SK-MEL-5 (cell line): ENCODE measurements at regions not wholly inside any gene's neighbourhood (a gene's known extent, or its start where the extent isn't known, plus 50 kb on each side); places are given as distances from the start of the nearest gene placed in this dataset.
"Not testable (repeated sequence)": the region's sequence is repeated elsewhere in the genome, so short reads cannot be mapped to it uniquely, and the experiment has no call there.

Experiments used
- DNase-seq: peaks from one replicate; pipeline ENCODE4 v3.0.0-alpha.2; 2016; ENCODE audit warnings: low read depth, low spot score
- in situ Hi-C: cut with HindIII; loops from 2 replicates; pipeline ENCODE4 v1.10.0; 2016; ENCODE audit warnings: low sequenced_read_pairs, high pct_unique_total_duplicates, low pct_unique_long_range_greater_than_20kb

DNA sequence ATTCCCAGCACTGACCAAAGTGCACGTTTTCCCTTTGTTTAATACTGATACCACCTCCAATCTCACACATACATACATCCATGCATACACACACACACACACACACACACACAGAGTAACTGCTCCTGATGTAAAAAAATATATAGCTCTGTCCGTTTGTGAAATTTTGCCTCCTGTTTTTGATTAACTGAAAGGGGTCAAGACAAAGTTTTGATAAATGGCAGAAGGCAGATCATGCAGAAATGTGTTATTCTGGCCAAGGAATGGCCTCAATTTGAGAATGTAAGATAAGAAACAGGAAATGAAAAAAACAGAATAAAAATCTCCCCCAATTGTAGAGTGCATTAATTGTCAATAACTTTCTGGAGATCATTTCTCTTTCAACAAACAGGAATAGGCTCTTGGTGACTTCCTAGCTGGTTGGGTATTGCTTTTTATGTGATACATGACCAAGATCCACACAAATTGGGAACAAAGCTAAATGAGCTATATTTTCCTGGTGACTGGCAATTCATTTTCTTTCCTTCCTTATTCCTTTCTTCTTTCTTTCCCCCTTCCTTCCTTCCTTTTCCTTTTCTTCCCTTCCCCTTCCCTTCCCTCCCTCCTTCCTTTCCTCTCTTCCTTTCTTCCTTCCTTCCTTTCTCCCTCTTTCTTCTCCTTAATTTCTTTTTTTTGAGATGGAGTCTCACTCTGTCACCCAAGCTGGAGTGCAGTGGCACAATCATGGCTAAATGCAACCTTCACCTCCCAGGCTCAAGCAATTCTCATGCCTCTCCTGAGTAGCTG is 88.9 kb upstream of the PMAIP1 start:
- no peak for DNase-seq
- in situ Hi-C loops, result no loop called here

- in situ Hi-C loops, result no loop called here
- DNase-seq, result no peak
These were observed 89.6 kb upstream of the PMAIP1 start for GRCh38 chr18:59810183-59810582.

GRCh38 chr18:59802031-59802430 is 97.8 kb upstream of the PMAIP1 start:
- no peak for DNase-seq
- in situ Hi-C loops, result no loop called here

- in situ Hi-C loops, result no loop called here
- no peak for DNase-seq
These were observed 98.2 kb upstream of the PMAIP1 start for GRCh38 chr18:59801576-59801975.

DNA sequence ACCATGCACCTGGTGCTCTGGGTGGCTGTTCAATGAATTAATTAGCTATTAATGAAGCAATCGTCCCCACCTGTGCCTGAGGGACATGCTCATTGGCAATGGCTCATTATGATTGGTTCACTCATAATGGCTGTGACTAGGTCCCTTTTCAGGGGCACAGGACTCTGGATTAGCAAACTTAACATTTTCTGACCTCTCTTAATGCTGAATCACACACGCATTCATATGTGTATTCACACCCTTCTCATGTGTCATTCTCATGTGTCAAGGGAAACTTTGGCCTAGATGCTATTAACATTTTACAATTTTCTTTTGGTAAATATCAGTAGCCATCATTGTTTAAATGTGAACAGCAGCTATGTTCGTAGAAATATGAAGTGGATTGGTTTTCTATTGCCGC is 98.9 kb upstream of the PMAIP1 start:
- no peak for DNase-seq
- in situ Hi-C loops, result no loop called here

GRCh38 chr18:59799383-59800015 is 100.3 kb upstream of the PMAIP1 start:
- in situ Hi-C loops, result no loop called here
- DNase-seq, result no peak

DNA sequence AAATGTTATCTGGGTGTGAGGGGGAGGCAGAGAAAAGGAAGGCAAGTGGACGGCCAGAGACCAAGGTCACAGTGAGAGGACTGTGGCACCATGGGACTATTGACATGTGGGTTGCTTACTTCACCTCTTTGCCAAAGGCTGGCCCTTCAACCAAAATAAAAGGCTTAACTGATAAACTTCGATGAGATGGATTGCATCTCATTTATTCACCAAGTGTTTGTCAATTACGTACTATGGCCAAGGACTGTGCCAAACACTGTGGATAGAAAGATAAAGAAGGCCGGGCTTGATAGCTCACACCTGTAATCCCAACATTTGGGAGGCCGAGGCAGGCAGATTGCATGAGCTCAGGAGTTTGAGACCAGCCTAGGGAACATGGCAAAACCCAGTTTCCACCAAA is 98.7 kb upstream of the CCBE1 start:
- DNase-seq, result no peak
- in situ Hi-C loops, result no loop called here

DNA sequence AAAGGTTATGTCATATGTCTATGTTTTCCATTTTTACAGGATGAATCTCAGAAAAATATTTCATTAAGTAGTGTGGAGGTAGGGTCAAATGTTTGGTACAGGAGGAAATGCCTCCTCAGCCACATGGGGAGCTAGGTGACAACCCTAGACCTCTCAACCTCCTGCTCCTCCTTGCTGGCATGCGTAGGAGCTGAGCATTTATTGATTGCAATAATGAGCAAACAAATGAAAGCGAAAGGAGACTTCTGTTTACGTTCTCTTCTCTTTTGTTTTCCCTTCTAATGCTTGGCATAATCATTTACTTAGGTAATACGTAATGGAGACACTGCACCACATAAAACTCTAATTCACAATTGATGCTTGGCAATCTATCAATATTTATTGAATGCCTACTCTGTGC is 95.1 kb upstream of the CCBE1 start:
- in situ Hi-C loops, result no loop called here
- DNase-seq, result no peak

- in situ Hi-C loops, DNase-seq: not testable (repeated sequence)
These were observed 93.2 kb upstream of the CCBE1 start for GRCh38 chr18:59790346-59790936.

GRCh38 chr18:59788791-59789106 is 91.5 kb upstream of the CCBE1 start:
- in situ Hi-C loops, result no loop called here
- DNase-seq, result no peak

DNA sequence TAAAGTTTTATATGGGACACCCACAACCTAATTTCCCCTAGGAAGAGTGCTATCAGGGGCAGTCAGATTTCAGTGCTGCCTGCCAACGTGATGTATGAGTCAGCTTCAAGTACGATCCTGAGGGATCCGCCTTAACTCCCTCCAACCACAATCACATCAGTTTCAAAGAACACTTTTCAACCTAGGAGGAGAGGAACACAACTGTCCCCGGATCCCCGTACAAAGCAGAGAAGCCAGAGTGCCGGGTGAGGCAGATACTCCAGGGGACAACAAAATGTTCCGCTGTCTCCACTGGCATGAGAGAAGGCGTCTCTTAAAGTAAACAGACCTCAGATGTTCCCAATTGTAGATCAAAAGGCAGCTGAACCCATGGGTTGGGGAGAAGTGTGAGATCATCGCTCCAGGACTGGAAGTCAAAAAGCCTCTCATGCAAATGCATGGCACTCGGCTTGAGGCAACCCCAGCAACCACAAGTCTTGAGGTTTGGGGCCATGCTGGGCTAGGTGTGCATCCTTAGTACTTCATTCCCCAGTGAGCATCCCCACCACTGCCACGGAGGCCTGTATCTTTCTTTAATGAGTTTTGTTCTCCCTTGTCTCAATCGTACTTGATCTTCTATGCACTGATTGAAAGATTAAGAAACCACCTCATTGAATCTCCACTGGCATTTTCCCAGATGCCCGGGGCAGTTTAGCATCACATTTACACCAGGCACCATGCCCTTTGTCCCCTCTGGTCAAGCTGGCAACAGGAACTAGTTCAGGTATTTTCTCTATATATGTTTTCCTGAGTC is 91.0 kb upstream of the CCBE1 start:
- in situ Hi-C loops, result no loop called here
- DNase-seq, result peak; percentile 17

GRCh38 chr18:59784694-59785093 is 87.5 kb upstream of the CCBE1 start:
- in situ Hi-C loops, result no loop called here
- DNase-seq, result peak; percentile 4

DNA sequence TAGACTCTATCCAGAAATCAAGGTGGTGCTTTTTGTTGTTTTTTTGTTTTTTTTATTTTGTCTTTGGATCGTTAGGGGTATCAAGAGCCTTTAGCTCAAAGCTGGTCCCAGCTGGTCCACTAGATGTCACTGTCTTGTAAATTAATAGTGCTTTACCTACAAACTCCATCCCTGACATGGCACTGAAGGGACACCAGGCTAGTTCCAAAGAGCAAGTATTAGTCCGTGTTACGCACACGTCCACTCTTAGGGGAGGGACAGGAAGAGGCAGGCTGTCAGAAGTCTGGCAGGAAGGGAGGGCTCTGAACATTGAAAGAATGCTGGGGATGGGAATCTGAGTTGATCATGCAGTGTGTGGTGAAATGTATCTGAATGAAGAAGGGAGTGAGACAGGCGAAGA is 85.9 kb upstream of the CCBE1 start:
- DNase-seq, result peak; percentile 77
- in situ Hi-C loops, result no loop called here

DNA sequence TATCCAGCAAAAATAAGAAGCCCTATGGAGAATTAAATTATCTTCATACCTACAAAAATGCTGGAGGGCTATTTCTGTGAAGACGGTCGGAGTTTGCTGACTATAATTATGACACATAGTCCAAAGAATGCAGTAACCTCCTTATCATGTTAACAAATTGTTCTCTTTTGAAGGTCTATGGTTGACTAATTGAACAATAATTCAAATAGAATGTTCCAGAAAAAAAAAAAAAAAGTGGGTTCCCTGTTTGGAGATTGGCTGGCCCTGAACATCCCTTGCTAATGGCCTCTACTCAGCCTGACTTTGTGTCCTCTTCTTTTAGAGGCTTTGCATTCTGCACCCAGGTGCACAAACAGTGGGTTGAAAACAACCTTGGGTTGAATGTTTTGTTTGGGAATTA is 82.8 kb upstream of the CCBE1 start:
- in situ Hi-C loops, result no loop called here
- no peak for DNase-seq

GRCh38 chr18:59778434-59778833 is 81.2 kb upstream of the CCBE1 start:
- in situ Hi-C loops, result no loop called here
- no peak for DNase-seq

DNA sequence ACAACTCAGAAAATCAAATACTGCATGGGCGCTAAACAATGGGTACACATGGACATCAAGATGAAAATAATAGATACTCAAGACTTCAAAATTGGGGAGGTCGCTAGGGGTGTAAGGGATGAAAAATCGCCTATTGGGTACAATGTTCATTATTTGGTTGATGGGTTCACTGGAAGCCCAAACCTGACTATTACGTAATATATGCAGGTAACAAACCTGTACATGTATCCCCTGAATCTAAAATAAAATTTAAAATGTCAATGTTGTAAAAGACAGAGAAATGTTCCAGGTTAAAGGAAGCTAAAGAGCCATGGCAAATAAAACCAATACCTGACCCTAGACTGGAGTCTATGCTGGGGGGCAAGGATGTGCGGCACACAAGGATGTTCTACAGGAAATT is 80.4 kb upstream of the CCBE1 start:
- in situ Hi-C loops, result no loop called here
- no peak for DNase-seq

- DNase-seq, result no peak
- in situ Hi-C loops, result no loop called here
These were observed 72.1 kb upstream of the CCBE1 start for GRCh38 chr18:59769129-59769865.

GRCh38 chr18:59768409-59768808 is 71.2 kb upstream of the CCBE1 start:
- in situ Hi-C loops, result no loop called here
- no peak for DNase-seq
